ENCODE measurements at regions not wholly inside any gene's neighbourhood (a gene's known extent, or its start where the extent isn't known, plus 50 kb on each side); places are given as distances from the start of the nearest gene placed in this dataset.

DNA sequence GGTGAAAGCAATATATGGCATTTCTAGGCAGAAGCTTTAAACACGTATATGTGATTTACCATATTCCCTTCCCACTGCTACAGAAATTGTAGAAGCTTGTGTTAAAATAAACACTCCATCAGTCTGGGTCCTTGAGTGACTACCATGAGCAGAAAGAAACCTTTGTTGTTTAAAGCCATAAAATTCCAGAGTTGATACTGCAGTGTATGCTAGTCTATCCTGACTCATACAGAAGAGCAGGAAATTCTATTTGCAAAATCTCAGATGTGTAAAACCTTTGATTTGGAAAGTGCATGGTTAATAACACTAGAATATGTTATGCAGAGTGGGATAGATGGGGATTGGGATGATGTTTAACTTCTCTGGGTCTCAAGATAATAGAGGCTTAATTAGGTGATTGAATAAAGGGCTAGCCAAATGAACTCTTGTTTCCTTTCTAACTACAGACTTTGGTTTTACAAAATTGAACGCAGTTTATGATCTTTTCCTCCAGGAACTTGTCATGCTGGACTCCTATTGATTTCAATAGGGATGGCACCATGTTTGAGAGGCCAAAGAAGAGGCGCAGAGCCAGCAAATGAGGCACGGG, 282.7 kb upstream of the VLDLR start:
- TF ChIP-seq, protein P1, sequence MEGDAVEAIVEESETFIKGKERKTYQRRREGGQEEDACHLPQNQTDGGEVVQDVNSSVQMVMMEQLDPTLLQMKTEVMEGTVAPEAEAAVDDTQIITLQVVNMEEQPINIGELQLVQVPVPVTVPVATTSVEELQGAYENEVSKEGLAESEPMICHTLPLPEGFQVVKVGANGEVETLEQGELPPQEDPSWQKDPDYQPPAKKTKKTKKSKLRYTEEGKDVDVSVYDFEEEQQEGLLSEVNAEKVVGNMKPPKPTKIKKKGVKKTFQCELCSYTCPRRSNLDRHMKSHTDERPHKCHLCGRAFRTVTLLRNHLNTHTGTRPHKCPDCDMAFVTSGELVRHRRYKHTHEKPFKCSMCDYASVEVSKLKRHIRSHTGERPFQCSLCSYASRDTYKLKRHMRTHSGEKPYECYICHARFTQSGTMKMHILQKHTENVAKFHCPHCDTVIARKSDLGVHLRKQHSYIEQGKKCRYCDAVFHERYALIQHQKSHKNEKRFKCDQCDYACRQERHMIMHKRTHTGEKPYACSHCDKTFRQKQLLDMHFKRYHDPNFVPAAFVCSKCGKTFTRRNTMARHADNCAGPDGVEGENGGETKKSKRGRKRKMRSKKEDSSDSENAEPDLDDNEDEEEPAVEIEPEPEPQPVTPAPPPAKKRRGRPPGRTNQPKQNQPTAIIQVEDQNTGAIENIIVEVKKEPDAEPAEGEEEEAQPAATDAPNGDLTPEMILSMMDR (IDR thresholded peaks at IDR 0.05): no peak
- TF ChIP-seq SIN3A (IDR thresholded peaks at IDR 0.05; ENCODE audit: borderline replicate concordance, insufficient read depth, low read depth, low read length): no peak
- no peak for TF ChIP-seq POLR2AphosphoS5 (IDR thresholded peaks at IDR 0.05; ENCODE audit: low read depth, low read length)

Measured in Panc1 (cell line).